ENCODE measurements at regions not wholly inside any gene's neighbourhood (a gene's known extent, or its start where the extent isn't known, plus 50 kb on each side); places are given as distances from the start of the nearest gene placed in this dataset.

DNA sequence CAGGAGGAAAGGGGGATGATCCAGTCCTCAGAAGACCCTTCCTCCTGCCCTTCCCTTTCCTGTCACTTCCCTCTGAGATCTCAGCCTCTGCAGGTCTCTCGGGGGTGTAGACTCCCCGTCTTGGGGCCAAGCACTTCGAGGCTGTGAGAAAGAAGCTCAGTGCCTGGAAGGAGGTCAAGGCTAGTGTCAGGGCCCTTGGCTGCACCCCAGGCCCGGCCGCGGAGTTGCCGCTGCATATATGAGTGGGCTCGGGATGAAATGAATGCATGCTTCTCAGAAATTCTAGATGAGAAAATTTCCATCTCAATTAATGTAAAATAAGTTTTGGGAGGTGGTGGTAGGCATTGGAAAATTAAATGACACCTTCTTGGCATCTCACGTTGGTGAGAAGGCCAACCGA lies 1313.7 kb downstream of the BRD1 start (continued):
- TF ChIP-seq AHDC1 (CRISPR knock-in tag; IDR thresholded peaks at IDR 0.05; ENCODE audit: borderline replicate concordance), result no peak

DNA sequence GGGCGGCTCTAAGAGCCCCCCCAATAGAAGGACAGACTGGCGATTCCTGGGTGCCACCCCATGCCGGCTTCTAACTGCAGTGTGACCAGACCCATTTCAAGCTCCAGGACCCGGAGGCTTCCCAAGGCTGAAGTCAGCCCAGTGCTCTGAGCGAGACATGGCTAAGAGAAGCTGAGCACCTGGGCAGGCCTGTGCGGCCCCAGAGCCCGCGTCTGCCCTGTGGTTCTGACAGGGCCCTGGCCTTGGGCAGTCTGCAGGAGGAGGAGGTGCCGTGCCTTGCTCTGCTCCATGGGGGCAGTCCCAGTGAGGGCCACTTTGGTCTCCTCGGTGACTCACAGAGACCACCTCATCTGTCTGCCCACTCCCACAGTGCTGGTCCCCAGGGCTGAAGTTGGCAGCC lies 1314.2 kb downstream of the BRD1 start:
- peaks cover 14 to 59% of the 10 kb centered on the region in 2 experiments for H3K27me3 ChIP-seq (ENCODE audit: control insufficient read depth in 1 of 2, insufficient read depth in 2 of 2, low read length in 2 of 2)
- H3K4me1 ChIP-seq (ENCODE audit: insufficient read depth, low read length), result no peaks in the 10 kb centered on the region
- H3K4me2 ChIP-seq (ENCODE audit: low read depth, low read length), result no peak overlapping the region
- H3K4me3 ChIP-seq (replicated peaks in 1 of 3; ENCODE audit: insufficient read depth in 1 of 3, low read depth in 2 of 3, low read length in 3 of 3), result no peak overlapping the region
- no peaks in the 10 kb centered on the region for H3K9me3 ChIP-seq (ENCODE audit: low read length)
- POLR2A ChIA-PET, result no interaction called here
- no peaks in the 10 kb centered on the region for H3K36me3 ChIP-seq (replicated peaks in 1 of 2; ENCODE audit: control insufficient read depth in 1 of 2, insufficient read depth in 2 of 2, low read length in 2 of 2)
- no TSS peak for BruUV-seq (replicated peaks)
- no peak for DNase-seq (ENCODE audit: low spot score)
- H3K79me2 ChIP-seq (ENCODE audit: insufficient read depth, low read length), result no peaks in the 10 kb centered on the region
- no peaks in the 10 kb centered on the region for H4K20me1 ChIP-seq (ENCODE audit: insufficient read depth, low read length)
- in situ Hi-C loops (cut with HindIII; ENCODE audit: extremely low pct_ligation_motif_present, low pct_unique_long_range_greater_than_20kb), result no loop called here
- H3K27ac ChIP-seq (ENCODE audit: extremely low read length, insufficient read depth, low read length), result no peak overlapping the region
- CTCF ChIA-PET (ENCODE audit: low intra/inter-chr PET ratio, low total read pairs), result no interaction called here
- WGBS (ENCODE audit: low lambda C conversion rate), result 40% methylated on average over 2 of the region's 10 CpGs
- no peak overlapping the region for H3K9ac ChIP-seq (ENCODE audit: insufficient read depth, low read depth, low read length)
- no peak for ATAC-seq
- intact Hi-C loops (cut with micrococcal nuclease; ENCODE audit: unreplicated experiment), result no loop called here
- no peak overlapping the region for H2AFZ ChIP-seq (ENCODE audit: low read length)
- no peak for FAIRE-seq
- TF ChIP-seq KLF6 (CRISPR knock-in tag; IDR thresholded peaks at IDR 0.05) (no peak), ZBTB33 (CRISPR knock-in tag; IDR thresholded peaks at IDR 0.05) (no peak), CREM (IDR thresholded peaks at IDR 0.05) (no peak), CREM (CRISPR knock-in tag; IDR thresholded peaks at IDR 0.05) (no peak), SAFB2 (CRISPR knock-in tag; IDR thresholded peaks at IDR 0.05; ENCODE audit: borderline replicate concordance, low read depth) (no peak), AHDC1 (CRISPR knock-in tag; IDR thresholded peaks at IDR 0.05; ENCODE audit: borderline replicate concordance) (no peak), NCOA5 (CRISPR knock-in tag; IDR thresholded peaks at IDR 0.05) (no peak)

All from HepG2 (cell line).